ENCODE measurements at regions not wholly inside any gene's neighbourhood (a gene's known extent, or its start where the extent isn't known, plus 50 kb on each side); places are given as distances from the start of the nearest gene placed in this dataset.

DNA sequence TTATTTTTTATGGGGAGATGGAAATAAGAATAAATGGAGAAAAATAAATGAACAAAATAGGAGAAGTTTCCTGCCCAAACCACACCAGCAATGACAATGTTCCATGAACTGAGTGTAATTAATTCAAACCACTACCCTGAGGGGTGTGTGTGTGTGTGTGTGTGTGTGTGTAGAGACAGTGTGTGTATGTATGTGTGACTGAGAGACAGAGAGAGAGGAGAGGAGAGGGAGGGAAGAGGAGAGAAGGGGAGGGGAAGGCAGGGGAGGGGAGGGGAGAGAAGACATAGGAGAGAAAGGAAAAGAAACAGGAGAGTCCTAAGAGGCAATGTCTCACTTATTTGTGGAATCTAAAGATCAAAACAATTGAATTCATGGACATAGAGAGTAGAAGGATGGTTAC is 65.0 kb upstream of the POU2AF1 start:
- ATAC-seq (no peak), DNase-seq (ENCODE audit: low spot score) (no peak)
- H3K36me3 Mint-ChIP-seq: no peaks in the 10 kb centered on the region
- peaks cover 0 to 5% of the 10 kb centered on the region in 2 donors for H3K27me3 Mint-ChIP-seq
- no peaks in the 10 kb centered on the region for H3K9me3 Mint-ChIP-seq
- H3K27ac Mint-ChIP-seq: no peak overlapping the region
- peaks cover 7 to 17% of the 10 kb centered on the region in 2 donors for H3K4me1 Mint-ChIP-seq (ENCODE audit: low read depth in 2 of 2)
- H3K4me3 Mint-ChIP-seq: no peak overlapping the region

DNA sequence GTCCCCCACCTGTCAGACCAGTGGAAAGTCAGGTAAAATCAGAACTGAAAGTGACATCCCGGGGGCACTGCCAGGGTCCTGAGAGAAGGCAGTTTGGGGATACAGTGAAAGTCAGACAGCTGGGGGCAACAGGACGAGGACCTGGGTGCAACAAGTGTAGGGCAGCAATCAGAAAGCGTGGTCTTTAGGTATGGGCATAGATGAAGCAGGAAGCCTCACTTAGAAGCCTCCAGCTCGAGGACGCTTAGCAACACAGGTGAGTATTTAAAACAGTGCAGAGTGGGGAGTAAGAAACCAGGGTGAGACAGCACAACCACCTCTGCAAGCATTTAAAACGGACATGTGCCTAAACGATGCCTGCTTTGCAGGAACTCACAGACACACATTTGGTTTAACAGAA is 64.6 kb upstream of the POU2AF1 start:
- Mint-ChIP-seq H3K4me1 (ENCODE audit: low read depth in 2 of 2) (peaks cover 7 to 17% of the 10 kb centered on the region in 2 donors), H3K27ac (no peak overlapping the region), H3K4me3 (no peak overlapping the region), H3K9me3 (no peaks in the 10 kb centered on the region), H3K36me3 (no peaks in the 10 kb centered on the region), H3K27me3 (peaks cover 0 to 5% of the 10 kb centered on the region in 2 donors)
- ATAC-seq (no peak), DNase-seq (ENCODE audit: low spot score) (no peak)

- no peaks in the 10 kb centered on the region for H3K36me3 Mint-ChIP-seq
- ATAC-seq (no peak), DNase-seq (ENCODE audit: low spot score) (no peak)
- H3K4me3 Mint-ChIP-seq: no peak overlapping the region
- peaks cover 7 to 17% of the 10 kb centered on the region in 2 donors for H3K4me1 Mint-ChIP-seq (ENCODE audit: low read depth in 2 of 2)
- H3K27me3 Mint-ChIP-seq: peaks cover 0 to 5% of the 10 kb centered on the region in 2 donors
- H3K9me3 Mint-ChIP-seq: no peaks in the 10 kb centered on the region
- H3K27ac Mint-ChIP-seq: no peak overlapping the region
Observed at GRCh38 chr11:111443032-111443431, 64.0 kb upstream of the POU2AF1 start.

- no peaks in the 10 kb centered on the region for H3K9me3 Mint-ChIP-seq
- ATAC-seq (no peak), DNase-seq (ENCODE audit: low spot score) (no peak)
- H3K4me1 Mint-ChIP-seq (ENCODE audit: low read depth in 2 of 2): peaks cover 4 to 9% of the 10 kb centered on the region in 2 donors
- H3K27ac Mint-ChIP-seq: no peak overlapping the region
- no peaks in the 10 kb centered on the region for H3K36me3 Mint-ChIP-seq
- H3K4me3 Mint-ChIP-seq: no peak overlapping the region
- H3K27me3 Mint-ChIP-seq: peaks cover 0 to 7% of the 10 kb centered on the region in 2 donors
Observed at GRCh38 chr11:111441443-111441842, 62.4 kb upstream of the POU2AF1 start.

DNA sequence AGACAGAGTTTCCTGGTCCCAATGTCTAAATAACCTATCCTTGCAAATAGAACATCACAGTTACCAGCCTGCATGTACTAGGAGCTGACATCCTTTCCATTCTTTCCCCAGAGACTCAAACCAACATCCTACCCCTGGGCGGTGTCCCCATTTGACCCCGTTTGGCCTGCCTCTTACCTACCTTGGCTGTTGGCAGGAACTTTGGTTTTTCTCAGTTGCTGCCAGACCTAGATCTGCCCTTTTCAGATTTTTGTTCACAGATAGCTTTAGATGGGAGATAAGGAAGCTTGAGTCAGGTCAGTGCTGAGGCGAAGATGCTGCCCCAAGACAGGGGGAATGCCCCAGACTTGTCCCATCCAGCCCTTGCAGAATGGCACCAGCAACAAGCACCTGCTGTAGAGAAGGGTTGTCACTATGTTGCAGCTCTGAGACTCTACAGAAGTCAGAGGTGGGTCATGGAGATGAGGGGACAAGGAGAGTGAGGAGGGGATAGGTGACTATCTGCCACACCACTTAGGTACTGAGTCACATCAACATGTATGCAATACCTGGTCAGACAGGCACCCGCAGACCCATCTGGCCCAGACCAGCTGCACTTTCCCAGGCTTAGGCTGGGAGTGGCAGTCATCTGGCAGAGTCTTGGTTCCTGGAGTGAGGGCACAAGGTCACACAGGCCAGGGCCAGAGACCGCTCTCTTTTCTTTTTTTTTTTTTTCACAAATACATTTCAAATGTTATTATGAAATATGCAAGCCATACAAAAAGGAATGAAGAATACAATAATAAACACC is 61.5 kb upstream of the POU2AF1 start:
- Mint-ChIP-seq H3K27ac (no peak overlapping the region), H3K4me3 (no peak overlapping the region), H3K36me3 (no peaks in the 10 kb centered on the region), H3K4me1 (ENCODE audit: low read depth in 2 of 2) (peaks cover under 1% of the 10 kb centered on the region in 2 donors), H3K9me3 (no peaks in the 10 kb centered on the region), H3K27me3 (peaks cover 0 to 7% of the 10 kb centered on the region in 2 donors)
- DNase-seq (ENCODE audit: low spot score) (no peak), ATAC-seq (no peak)

DNA sequence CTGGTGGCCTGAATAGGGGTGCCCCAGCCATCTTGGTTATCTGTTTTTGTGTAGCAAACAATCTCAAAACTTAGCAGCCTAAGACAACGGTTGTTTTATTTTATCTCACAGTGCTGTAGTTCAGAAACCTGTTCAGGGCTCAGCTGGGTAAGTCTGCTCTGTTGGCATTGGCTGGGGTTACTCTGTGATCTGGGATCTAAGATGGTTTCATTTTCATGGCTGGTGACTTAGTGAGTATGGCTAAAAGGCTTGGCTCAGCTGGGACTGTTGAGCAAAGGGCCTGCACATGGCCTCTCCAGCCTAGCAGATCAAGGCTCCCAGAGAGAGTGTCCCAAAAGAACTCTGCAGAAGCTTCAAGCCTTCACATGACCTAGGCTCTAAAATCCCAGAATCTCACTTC is 60.8 kb upstream of the POU2AF1 start:
- H3K27me3 Mint-ChIP-seq: peaks cover 0 to 7% of the 10 kb centered on the region in 2 donors
- no peaks in the 10 kb centered on the region for H3K4me1 Mint-ChIP-seq (ENCODE audit: low read depth in 2 of 2)
- no peak for DNase-seq (ENCODE audit: low spot score)
- H3K27ac Mint-ChIP-seq: no peak overlapping the region
- H3K4me3 Mint-ChIP-seq: no peak overlapping the region
- ATAC-seq: no peak
- no peaks in the 10 kb centered on the region for H3K9me3 Mint-ChIP-seq
- no peaks in the 10 kb centered on the region for H3K36me3 Mint-ChIP-seq

GRCh38 chr11:111438846-111439520 is 59.9 kb upstream of the POU2AF1 start:
- ATAC-seq: no peak
- Mint-ChIP-seq H3K4me1 (ENCODE audit: low read depth in 2 of 2) (no peaks in the 10 kb centered on the region), H3K9me3 (no peaks in the 10 kb centered on the region), H3K4me3 (no peak overlapping the region), H3K36me3 (no peaks in the 10 kb centered on the region), H3K27ac (no peak overlapping the region), H3K27me3 (peaks cover 0 to 7% of the 10 kb centered on the region in 2 donors)
- no peak for DNase-seq (ENCODE audit: low spot score)

- Mint-ChIP-seq H3K27me3 (peaks cover 0 to 7% of the 10 kb centered on the region in 2 donors), H3K27ac (no peak overlapping the region), H3K4me3 (no peak overlapping the region), H3K9me3 (no peaks in the 10 kb centered on the region), H3K36me3 (no peaks in the 10 kb centered on the region), H3K4me1 (ENCODE audit: low read depth in 2 of 2) (no peaks in the 10 kb centered on the region)
- DNase-seq (ENCODE audit: low spot score) (no peak), ATAC-seq (no peak)
Observed at GRCh38 chr11:111438168-111438567, 59.1 kb upstream of the POU2AF1 start.

DNA sequence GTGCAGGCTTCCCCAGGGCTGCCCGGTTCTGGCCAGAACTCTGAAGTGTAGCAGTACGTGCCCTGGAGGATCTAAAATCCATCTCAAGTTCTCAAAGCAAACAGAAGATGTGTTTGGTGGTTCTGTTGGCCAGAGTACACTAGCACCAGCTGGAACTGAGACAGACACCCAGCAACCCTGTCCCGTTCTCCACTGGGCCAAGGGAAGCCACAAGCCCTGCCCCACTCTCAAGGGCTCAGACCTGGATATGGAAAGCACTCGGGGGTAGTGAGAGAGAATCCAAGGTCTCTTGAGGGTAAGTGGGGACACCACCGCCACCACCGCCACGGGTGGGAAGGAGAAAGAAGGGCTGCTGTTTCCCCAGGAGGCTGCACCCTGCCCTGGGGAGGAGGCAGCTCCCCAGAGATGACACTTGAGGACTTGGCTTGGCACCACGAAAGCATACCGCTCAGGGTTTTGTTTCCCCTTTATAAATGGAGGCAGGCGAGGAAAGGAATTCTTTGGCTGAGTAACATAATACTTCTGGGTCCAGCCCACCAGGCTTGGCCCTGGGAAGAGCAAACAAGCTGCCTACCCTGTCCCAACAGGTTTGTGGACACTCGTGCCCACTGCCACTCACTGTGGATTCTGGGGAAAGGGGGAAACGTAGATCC is 56.1 kb upstream of the POU2AF1 start:
- Mint-ChIP-seq H3K4me3 (no peak overlapping the region), H3K36me3 (no peaks in the 10 kb centered on the region), H3K27me3 (peaks cover 6 to 14% of the 10 kb centered on the region in 2 donors), H3K4me1 (ENCODE audit: low read depth in 2 of 2) (no peaks in the 10 kb centered on the region), H3K27ac (no peak overlapping the region), H3K9me3 (no peaks in the 10 kb centered on the region)
- ATAC-seq: peak in 1 of 2 donors; percentile 22
- no peak for DNase-seq (ENCODE audit: low spot score)

- H3K9me3 Mint-ChIP-seq: no peaks in the 10 kb centered on the region
- no peak overlapping the region for H3K4me3 Mint-ChIP-seq
- DNase-seq (ENCODE audit: low spot score) (no peak), ATAC-seq (no peak)
- no peaks in the 10 kb centered on the region for H3K4me1 Mint-ChIP-seq (ENCODE audit: low read depth in 2 of 2)
- peaks cover 13 to 18% of the 10 kb centered on the region in 2 donors for H3K27me3 Mint-ChIP-seq
- H3K27ac Mint-ChIP-seq: no peak overlapping the region
- H3K36me3 Mint-ChIP-seq: no peaks in the 10 kb centered on the region
Observed at GRCh38 chr11:111429066-111429506, 50.0 kb upstream of the POU2AF1 start.

Data from natural killer cell treated with Interleukin-12 subunit alpha and Interleukin-12 subunit beta and Interleukin-15 and Interleukin-18, amount 100 ng/mL, for 72 hours (primary cell).